ENCODE measurements at regions not wholly inside any gene's neighbourhood (a gene's known extent, or its start where the extent isn't known, plus 50 kb on each side); places are given as distances from the start of the nearest gene placed in this dataset.

DNA sequence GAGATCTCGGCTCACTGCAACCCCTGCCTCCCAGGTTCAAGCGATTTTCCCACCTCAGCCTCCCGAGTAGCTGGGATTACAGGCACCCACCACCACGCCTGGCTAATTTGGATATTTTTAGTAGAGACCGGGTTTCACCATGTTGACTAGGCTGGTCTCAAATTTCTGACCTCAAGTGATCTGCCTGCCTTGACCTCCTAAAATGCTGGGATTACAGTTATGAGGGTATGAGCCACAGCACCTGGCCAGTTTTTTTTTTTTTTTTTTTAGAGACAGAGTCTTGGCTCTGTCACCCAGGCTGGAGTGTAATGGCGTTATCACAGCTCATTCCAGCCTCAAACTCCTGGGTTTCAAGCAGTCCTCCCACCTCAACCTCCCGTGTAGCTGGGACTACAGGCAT is 54.9 kb upstream of the PRR5 start:
- no peaks in the 10 kb centered on the region; a peak in 1 of 4 replicates for H3K27me3 ChIP-seq (replicated peaks in 1 of 2; ENCODE audit: control insufficient read depth in 2 of 2, insufficient read depth in 2 of 2, low read length in 1 of 2)
- no peak overlapping the region for H2AFZ ChIP-seq (ENCODE audit: control insufficient read depth, low read depth, low read length)
- no peak overlapping the region for H3K4me2 ChIP-seq (ENCODE audit: control insufficient read depth, insufficient read depth)
- SMC1A ChIA-PET (ENCODE audit: uncharacterized antibody, unreplicated experiment): interaction anchor here (1.1 kb wide), 1 partner anchor 37 kb away, joined by 3 read pairs; no protein-coding TSS in a partner anchor
- FAIRE-seq: no peak
- no peaks in the 10 kb centered on the region for H3K36me3 ChIP-seq (ENCODE audit: control insufficient read depth in 2 of 2, insufficient read depth in 2 of 2, low read length in 1 of 2)
- no peak for ATAC-seq
- H3K9me3 ChIP-seq (replicated peaks; ENCODE audit: control insufficient read depth, insufficient read depth, low read length): no peaks in the 10 kb centered on the region
- DNase-seq (ENCODE audit: low read depth, low spot score): no peak
- H3K79me2 ChIP-seq (ENCODE audit: control insufficient read depth, insufficient read depth, low read length): no peaks in the 10 kb centered on the region
- H3K27ac ChIP-seq (ENCODE audit: control insufficient read depth, insufficient read depth): no peak overlapping the region
- CTCF ChIA-PET: no interaction called here
- no peak overlapping the region for H3K9ac ChIP-seq (ENCODE audit: control insufficient read depth, insufficient read depth, low read length)
- H4K20me1 ChIP-seq (ENCODE audit: control insufficient read depth, insufficient read depth): no peaks in the 10 kb centered on the region
- no TSS peak for BruUV-seq (replicated peaks)
- RAD21 ChIA-PET (ENCODE audit: unreplicated experiment): no interaction called here
- intact Hi-C loops (cut with micrococcal nuclease; ENCODE audit: unreplicated experiment): no loop called here
- in situ Hi-C loops (cut with MboI): no loop called here
- no peaks in the 10 kb centered on the region for H3K4me1 ChIP-seq (ENCODE audit: control insufficient read depth, insufficient read depth, low read length)
- POLR2A ChIA-PET: interaction anchor here (0.6 kb wide), 1 partner anchor 237 kb away, joined by 6 read pairs; no protein-coding TSS in a partner anchor
- no peak overlapping the region for H3K4me3 ChIP-seq
- WGBS (ENCODE audit: insufficient coverage, insufficient replicate concordance, low lambda C conversion rate, missing lambda C conversion rate): 25% methylated on average over 7 of the region's 7 CpGs
- TF ChIP-seq, protein P1, sequence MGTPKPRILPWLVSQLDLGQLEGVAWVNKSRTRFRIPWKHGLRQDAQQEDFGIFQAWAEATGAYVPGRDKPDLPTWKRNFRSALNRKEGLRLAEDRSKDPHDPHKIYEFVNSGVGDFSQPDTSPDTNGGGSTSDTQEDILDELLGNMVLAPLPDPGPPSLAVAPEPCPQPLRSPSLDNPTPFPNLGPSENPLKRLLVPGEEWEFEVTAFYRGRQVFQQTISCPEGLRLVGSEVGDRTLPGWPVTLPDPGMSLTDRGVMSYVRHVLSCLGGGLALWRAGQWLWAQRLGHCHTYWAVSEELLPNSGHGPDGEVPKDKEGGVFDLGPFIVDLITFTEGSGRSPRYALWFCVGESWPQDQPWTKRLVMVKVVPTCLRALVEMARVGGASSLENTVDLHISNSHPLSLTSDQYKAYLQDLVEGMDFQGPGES (IDR thresholded peaks at IDR 0.05): no peak
- TF ChIP-seq NR2F1 (conservative IDR thresholded peaks at IDR 0.05) (no peak), SREBF2 (IDR thresholded peaks at IDR 0.05; ENCODE audit: low read length) (no peak), ZNF274 (IDR thresholded peaks at IDR 0.05; ENCODE audit: insufficient read depth, insufficient read length) (no peak), TARDBP (IDR thresholded peaks at IDR 0.05; ENCODE audit: borderline replicate concordance) (no peak), BMI1 (IDR thresholded peaks at IDR 0.05; ENCODE audit: borderline replicate concordance) (no peak), STAT3 (IDR thresholded peaks at IDR 0.05; ENCODE audit: low read depth, low read length) (no peak), ZNF622 (IDR thresholded peaks at IDR 0.05) (no peak), ZBTB11 (CRISPR knock-in tag; IDR thresholded peaks at IDR 0.05) (no peak), NFIC (IDR thresholded peaks at IDR 0.05; ENCODE audit: low read depth, low read length) (no peak)
- TF ChIP-seq, protein P2, sequence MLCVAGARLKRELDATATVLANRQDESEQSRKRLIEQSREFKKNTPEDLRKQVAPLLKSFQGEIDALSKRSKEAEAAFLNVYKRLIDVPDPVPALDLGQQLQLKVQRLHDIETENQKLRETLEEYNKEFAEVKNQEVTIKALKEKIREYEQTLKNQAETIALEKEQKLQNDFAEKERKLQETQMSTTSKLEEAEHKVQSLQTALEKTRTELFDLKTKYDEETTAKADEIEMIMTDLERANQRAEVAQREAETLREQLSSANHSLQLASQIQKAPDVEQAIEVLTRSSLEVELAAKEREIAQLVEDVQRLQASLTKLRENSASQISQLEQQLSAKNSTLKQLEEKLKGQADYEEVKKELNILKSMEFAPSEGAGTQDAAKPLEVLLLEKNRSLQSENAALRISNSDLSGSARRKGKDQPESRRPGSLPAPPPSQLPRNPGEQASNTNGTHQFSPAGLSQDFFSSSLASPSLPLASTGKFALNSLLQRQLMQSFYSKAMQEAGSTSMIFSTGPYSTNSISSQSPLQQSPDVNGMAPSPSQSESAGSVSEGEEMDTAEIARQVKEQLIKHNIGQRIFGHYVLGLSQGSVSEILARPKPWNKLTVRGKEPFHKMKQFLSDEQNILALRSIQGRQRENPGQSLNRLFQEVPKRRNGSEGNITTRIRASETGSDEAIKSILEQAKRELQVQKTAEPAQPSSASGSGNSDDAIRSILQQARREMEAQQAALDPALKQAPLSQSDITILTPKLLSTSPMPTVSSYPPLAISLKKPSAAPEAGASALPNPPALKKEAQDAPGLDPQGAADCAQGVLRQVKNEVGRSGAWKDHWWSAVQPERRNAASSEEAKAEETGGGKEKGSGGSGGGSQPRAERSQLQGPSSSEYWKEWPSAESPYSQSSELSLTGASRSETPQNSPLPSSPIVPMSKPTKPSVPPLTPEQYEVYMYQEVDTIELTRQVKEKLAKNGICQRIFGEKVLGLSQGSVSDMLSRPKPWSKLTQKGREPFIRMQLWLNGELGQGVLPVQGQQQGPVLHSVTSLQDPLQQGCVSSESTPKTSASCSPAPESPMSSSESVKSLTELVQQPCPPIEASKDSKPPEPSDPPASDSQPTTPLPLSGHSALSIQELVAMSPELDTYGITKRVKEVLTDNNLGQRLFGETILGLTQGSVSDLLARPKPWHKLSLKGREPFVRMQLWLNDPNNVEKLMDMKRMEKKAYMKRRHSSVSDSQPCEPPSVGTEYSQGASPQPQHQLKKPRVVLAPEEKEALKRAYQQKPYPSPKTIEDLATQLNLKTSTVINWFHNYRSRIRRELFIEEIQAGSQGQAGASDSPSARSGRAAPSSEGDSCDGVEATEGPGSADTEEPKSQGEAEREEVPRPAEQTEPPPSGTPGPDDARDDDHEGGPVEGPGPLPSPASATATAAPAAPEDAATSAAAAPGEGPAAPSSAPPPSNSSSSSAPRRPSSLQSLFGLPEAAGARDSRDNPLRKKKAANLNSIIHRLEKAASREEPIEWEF (IDR thresholded peaks at IDR 0.05; ENCODE audit: insufficient replicate concordance, low read depth, low read length): no peak
- TF ChIP-seq, protein P3, sequence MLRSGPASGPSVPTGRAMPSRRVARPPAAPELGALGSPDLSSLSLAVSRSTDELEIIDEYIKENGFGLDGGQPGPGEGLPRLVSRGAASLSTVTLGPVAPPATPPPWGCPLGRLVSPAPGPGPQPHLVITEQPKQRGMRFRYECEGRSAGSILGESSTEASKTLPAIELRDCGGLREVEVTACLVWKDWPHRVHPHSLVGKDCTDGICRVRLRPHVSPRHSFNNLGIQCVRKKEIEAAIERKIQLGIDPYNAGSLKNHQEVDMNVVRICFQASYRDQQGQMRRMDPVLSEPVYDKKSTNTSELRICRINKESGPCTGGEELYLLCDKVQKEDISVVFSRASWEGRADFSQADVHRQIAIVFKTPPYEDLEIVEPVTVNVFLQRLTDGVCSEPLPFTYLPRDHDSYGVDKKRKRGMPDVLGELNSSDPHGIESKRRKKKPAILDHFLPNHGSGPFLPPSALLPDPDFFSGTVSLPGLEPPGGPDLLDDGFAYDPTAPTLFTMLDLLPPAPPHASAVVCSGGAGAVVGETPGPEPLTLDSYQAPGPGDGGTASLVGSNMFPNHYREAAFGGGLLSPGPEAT (IDR thresholded peaks at IDR 0.05; ENCODE audit: low read depth): no peak
- TF ChIP-seq, protein P4, sequence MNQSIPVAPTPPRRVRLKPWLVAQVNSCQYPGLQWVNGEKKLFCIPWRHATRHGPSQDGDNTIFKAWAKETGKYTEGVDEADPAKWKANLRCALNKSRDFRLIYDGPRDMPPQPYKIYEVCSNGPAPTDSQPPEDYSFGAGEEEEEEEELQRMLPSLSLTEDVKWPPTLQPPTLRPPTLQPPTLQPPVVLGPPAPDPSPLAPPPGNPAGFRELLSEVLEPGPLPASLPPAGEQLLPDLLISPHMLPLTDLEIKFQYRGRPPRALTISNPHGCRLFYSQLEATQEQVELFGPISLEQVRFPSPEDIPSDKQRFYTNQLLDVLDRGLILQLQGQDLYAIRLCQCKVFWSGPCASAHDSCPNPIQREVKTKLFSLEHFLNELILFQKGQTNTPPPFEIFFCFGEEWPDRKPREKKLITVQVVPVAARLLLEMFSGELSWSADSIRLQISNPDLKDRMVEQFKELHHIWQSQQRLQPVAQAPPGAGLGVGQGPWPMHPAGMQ (IDR thresholded peaks at IDR 0.05; ENCODE audit: borderline replicate concordance): no peak
